ENCODE measurements at regions not wholly inside any gene's neighbourhood (a gene's known extent, or its start where the extent isn't known, plus 50 kb on each side); places are given as distances from the start of the nearest gene placed in this dataset.

DNA sequence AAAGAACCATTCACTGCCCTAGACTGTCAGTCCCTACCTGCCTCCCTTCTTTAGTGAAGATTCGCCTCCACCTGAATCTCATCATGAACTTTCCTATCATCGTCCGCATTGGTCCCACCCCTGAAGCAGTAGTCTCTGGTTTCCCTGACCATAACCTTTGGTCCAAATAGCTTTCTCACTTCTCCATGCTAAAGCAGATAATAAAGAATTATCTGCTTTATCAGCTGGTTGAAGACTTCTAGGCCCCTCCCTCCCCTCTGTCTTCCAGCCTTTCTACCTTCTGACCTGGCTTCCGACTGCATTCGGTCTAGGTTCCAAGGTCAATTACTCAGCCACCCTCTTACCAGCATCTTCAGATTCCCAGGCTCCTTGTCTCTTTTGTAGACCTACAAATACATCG, 650.9 kb downstream of the HS3ST4 start:
- Histone ChIP-seq H3K36me3 (no peaks in the 10 kb centered on the region), H3F3A (ENCODE audit: low read depth) (no peaks in the 10 kb centered on the region), H4K20me1 (ENCODE audit: low read depth) (no peaks in the 10 kb centered on the region), H3K27me3 (no peaks in the 10 kb centered on the region), H3K4me3 (no peak overlapping the region), H3K79me2 (ENCODE audit: low read depth) (no peaks in the 10 kb centered on the region), H3K9me3 (ENCODE audit: low read depth) (no peaks in the 10 kb centered on the region), H3K9ac (no peak overlapping the region), H3K4me1 (peaks cover 8% of the 10 kb centered on the region), H2AFZ (replicated peaks) (no peak overlapping the region), H3K4me2 (no peak overlapping the region), H3K27ac (no peak overlapping the region)
- H3K9me3 Mint-ChIP-seq = no peaks in the 10 kb centered on the region
- H3K27me3 Mint-ChIP-seq (ENCODE audit: insufficient read depth, low read depth) = peaks cover 5% of the 10 kb centered on the region
- no peak overlapping the region for H3K4me3 Mint-ChIP-seq
- H3K27ac Mint-ChIP-seq = no peak overlapping the region
- no peak for DNase-seq (ENCODE audit: low spot score)
- H3K4me1 Mint-ChIP-seq = peaks cover 7% of the 10 kb centered on the region
- H3K36me3 Mint-ChIP-seq = no peaks in the 10 kb centered on the region
- TF ChIP-seq, protein P1, sequence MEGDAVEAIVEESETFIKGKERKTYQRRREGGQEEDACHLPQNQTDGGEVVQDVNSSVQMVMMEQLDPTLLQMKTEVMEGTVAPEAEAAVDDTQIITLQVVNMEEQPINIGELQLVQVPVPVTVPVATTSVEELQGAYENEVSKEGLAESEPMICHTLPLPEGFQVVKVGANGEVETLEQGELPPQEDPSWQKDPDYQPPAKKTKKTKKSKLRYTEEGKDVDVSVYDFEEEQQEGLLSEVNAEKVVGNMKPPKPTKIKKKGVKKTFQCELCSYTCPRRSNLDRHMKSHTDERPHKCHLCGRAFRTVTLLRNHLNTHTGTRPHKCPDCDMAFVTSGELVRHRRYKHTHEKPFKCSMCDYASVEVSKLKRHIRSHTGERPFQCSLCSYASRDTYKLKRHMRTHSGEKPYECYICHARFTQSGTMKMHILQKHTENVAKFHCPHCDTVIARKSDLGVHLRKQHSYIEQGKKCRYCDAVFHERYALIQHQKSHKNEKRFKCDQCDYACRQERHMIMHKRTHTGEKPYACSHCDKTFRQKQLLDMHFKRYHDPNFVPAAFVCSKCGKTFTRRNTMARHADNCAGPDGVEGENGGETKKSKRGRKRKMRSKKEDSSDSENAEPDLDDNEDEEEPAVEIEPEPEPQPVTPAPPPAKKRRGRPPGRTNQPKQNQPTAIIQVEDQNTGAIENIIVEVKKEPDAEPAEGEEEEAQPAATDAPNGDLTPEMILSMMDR (IDR thresholded peaks at IDR 0.05) = no peak
- TF ChIP-seq EZH2phosphoT487 (IDR thresholded peaks at IDR 0.05) (no peak), EZH2 (IDR thresholded peaks at IDR 0.05) (no peak)

DNA sequence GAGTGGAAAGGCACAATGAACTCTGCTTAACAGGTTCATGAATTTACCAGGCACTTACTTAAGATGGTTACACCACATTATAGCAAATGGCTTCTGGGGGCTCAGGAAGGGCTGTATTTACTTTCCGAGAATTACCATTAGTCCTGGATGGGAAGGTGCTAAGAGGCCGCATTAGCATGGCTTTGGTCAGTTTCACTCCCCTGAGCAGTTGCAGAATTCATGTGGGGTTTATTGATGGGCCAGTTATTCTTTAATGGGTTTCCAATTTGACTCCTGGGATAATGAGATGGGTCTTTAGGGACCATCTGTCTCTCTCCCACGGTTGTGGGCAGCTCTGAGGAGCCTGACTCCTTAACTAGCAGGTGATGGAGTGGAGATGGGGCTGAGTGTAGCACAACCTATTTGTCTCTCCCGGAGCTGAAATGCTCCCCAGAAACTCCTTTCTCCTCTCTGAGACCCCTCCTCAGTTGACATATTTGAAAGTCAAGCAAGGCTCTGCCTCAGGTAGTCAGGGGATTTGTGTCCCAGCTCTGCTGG, 652.5 kb downstream of the HS3ST4 start:
- no peaks in the 10 kb centered on the region for H3K36me3 ChIP-seq
- no peak overlapping the region for H2AFZ ChIP-seq (replicated peaks)
- TF ChIP-seq EZH2 (IDR thresholded peaks at IDR 0.05) (no peak), EZH2phosphoT487 (IDR thresholded peaks at IDR 0.05) (no peak)
- TF ChIP-seq, protein P1 (IDR thresholded peaks at IDR 0.05) = no peak
- no peak for DNase-seq (ENCODE audit: low spot score)
- no peak overlapping the region for H3K9ac ChIP-seq
- H3K79me2 ChIP-seq (ENCODE audit: low read depth) = no peaks in the 10 kb centered on the region
- Mint-ChIP-seq H3K36me3 (no peaks in the 10 kb centered on the region), H3K4me3 (no peak overlapping the region), H3K27me3 (ENCODE audit: insufficient read depth, low read depth) (peaks cover 5% of the 10 kb centered on the region), H3K9me3 (peaks cover 4% of the 10 kb centered on the region), H3K27ac (no peak overlapping the region), H3K4me1 (peaks cover 2% of the 10 kb centered on the region)
- H3K4me1 ChIP-seq = no peaks in the 10 kb centered on the region
- no peak overlapping the region for H3K4me3 ChIP-seq
- no peaks in the 10 kb centered on the region for H3K9me3 ChIP-seq (ENCODE audit: low read depth)
- no peaks in the 10 kb centered on the region for H4K20me1 ChIP-seq (ENCODE audit: low read depth)
- no peaks in the 10 kb centered on the region for H3F3A ChIP-seq (ENCODE audit: low read depth)
- H3K4me2 ChIP-seq = no peak overlapping the region
- H3K27ac ChIP-seq = no peak overlapping the region
- no peaks in the 10 kb centered on the region for H3K27me3 ChIP-seq

DNA sequence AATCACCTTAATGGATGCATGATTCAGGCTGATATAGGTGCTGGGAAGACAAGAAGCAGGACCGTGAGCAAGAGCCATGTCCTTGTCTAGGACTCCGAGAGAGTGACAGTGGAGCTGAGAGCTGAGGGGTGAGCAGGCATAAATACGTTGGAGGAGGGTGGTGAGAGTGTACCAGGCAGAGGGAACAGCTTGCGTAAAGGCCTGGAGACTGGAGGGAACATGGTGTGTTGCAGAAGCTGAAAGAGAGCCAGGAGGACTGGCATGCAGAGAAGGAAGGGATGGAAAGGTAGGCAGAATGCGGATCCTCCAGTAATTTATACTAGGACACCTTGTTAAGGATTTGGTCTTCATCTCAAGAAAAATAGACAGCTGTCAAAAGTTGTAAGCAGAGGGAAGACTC, 653.2 kb downstream of the HS3ST4 start:
- no peaks in the 10 kb centered on the region for H4K20me1 ChIP-seq (ENCODE audit: low read depth)
- no peak overlapping the region for H2AFZ ChIP-seq (replicated peaks)
- no peaks in the 10 kb centered on the region for H3K36me3 ChIP-seq
- H3F3A ChIP-seq (ENCODE audit: low read depth) = no peaks in the 10 kb centered on the region
- H3K4me2 ChIP-seq = no peak overlapping the region
- Mint-ChIP-seq H3K27ac (no peak overlapping the region), H3K4me3 (no peak overlapping the region), H3K27me3 (ENCODE audit: insufficient read depth, low read depth) (peaks cover 5% of the 10 kb centered on the region), H3K36me3 (no peaks in the 10 kb centered on the region), H3K4me1 (peaks cover 2% of the 10 kb centered on the region), H3K9me3 (peaks cover 4% of the 10 kb centered on the region)
- H3K4me3 ChIP-seq = no peak overlapping the region
- no peaks in the 10 kb centered on the region for H3K4me1 ChIP-seq
- no peaks in the 10 kb centered on the region for H3K27me3 ChIP-seq
- H3K9me3 ChIP-seq (ENCODE audit: low read depth) = no peaks in the 10 kb centered on the region
- DNase-seq (ENCODE audit: low spot score) = no peak
- TF ChIP-seq, protein P1 (IDR thresholded peaks at IDR 0.05) = no peak
- TF ChIP-seq EZH2phosphoT487 (IDR thresholded peaks at IDR 0.05) (no peak), EZH2 (IDR thresholded peaks at IDR 0.05) (no peak)
- H3K27ac ChIP-seq = no peak overlapping the region
- no peak overlapping the region for H3K9ac ChIP-seq
- no peaks in the 10 kb centered on the region for H3K79me2 ChIP-seq (ENCODE audit: low read depth)
